Adrenal gland (tissue), 5 donors: ENCODE measurements at regions not wholly inside any gene's neighbourhood (a gene's known extent, or its start where the extent isn't known, plus 50 kb on each side); places are given as distances from the start of the nearest gene placed in this dataset.

ENCODE experiments used
- POLR2A ChIP-seq, 2 donors: fragments of 450-650 bp; IDR thresholded peaks; one replicate each; pipeline ENCODE4 v1.6.1; 2017; ENCODE audit warnings: antibody characterized with exemption in 2 of 2, mild to moderate bottlenecking in 2 of 2, moderate library complexity in 1 of 2
- TF ChIP-seq, protein P1 (sequence below), 6 experiments: fragments of 450-650 bp in 4 of 6; fragments of 200-600 bp in 2 of 6; sonication (generic) in 1 of 6; IDR thresholded peaks; 1 replicate in 5 of 6; 2 replicates in 1 of 6; pipeline versions ENCODE4 v1.5.1 to v1.8.0; 2016 to 2021; ENCODE audit warnings: antibody characterized with exemption in 6 of 6, mild to moderate bottlenecking in 2 of 6, moderate library complexity in 1 of 6
- donor health status: DM: no; HTN: no; CAD: no.

- TF ChIP-seq, protein P1, sequence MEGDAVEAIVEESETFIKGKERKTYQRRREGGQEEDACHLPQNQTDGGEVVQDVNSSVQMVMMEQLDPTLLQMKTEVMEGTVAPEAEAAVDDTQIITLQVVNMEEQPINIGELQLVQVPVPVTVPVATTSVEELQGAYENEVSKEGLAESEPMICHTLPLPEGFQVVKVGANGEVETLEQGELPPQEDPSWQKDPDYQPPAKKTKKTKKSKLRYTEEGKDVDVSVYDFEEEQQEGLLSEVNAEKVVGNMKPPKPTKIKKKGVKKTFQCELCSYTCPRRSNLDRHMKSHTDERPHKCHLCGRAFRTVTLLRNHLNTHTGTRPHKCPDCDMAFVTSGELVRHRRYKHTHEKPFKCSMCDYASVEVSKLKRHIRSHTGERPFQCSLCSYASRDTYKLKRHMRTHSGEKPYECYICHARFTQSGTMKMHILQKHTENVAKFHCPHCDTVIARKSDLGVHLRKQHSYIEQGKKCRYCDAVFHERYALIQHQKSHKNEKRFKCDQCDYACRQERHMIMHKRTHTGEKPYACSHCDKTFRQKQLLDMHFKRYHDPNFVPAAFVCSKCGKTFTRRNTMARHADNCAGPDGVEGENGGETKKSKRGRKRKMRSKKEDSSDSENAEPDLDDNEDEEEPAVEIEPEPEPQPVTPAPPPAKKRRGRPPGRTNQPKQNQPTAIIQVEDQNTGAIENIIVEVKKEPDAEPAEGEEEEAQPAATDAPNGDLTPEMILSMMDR (IDR thresholded peaks at IDR 0.05): no peak
- no peak for TF ChIP-seq POLR2A (IDR thresholded peaks at IDR 0.05)
These were observed 449.5 kb downstream of the LIG4 start for GRCh38 chr13:107765724-107766401.
